ENCODE measurements at regions not wholly inside any gene's neighbourhood (a gene's known extent, or its start where the extent isn't known, plus 50 kb on each side); places are given as distances from the start of the nearest gene placed in this dataset.

DNA sequence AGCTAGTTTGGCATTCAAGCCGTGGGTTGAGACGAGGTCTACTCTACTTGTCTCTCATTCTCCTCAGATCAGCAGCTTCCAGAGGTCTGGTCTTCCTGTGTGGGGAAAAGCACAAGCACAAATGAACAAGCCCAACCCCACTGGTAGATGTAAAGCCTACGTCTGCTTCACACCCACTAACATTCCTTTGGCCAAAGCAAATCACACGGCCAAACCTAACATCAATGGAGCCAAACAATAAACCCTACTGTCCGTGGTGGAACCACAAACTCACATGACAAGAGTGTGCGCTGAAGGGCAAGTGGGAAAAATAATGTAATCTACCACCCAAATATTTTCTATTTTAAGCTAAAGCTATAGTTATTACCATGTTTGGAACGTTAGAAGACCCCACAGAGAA lies 179.3 kb upstream of the MGAT5 start:
- no peak for DNase-seq (ENCODE audit: extremely low read depth, low read depth)

DNA sequence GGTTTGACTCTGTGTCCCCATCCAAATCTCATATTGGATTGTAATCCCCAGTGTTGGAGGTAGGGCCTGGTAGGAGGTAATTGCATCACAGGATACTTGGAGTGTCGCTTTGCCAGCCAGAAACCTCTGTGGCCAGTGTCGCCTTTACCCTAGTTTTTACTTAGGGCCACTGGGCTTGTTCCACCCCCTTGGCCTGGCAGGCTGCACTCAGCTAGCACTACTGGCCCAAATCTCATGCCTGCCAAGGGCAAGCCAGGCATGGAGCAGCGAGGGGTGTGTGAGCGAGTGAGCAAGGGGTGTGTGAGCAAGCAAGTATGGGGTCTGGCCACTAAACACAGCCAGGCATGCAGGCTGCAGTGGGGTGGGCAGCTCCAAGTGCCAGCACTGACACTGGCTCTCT lies 178.7 kb upstream of the MGAT5 start:
- no peak for DNase-seq (ENCODE audit: extremely low read depth, low read depth)
- TF ChIP-seq, protein P1, sequence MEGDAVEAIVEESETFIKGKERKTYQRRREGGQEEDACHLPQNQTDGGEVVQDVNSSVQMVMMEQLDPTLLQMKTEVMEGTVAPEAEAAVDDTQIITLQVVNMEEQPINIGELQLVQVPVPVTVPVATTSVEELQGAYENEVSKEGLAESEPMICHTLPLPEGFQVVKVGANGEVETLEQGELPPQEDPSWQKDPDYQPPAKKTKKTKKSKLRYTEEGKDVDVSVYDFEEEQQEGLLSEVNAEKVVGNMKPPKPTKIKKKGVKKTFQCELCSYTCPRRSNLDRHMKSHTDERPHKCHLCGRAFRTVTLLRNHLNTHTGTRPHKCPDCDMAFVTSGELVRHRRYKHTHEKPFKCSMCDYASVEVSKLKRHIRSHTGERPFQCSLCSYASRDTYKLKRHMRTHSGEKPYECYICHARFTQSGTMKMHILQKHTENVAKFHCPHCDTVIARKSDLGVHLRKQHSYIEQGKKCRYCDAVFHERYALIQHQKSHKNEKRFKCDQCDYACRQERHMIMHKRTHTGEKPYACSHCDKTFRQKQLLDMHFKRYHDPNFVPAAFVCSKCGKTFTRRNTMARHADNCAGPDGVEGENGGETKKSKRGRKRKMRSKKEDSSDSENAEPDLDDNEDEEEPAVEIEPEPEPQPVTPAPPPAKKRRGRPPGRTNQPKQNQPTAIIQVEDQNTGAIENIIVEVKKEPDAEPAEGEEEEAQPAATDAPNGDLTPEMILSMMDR (IDR thresholded peaks at IDR 0.05; ENCODE audit: low read depth, low read length) = no peak

More for the DNA sequence above, 179.3 kb upstream of the MGAT5 start:
- TF ChIP-seq, protein P1 (IDR thresholded peaks at IDR 0.05; ENCODE audit: low read depth, low read length) = no peak

DNA sequence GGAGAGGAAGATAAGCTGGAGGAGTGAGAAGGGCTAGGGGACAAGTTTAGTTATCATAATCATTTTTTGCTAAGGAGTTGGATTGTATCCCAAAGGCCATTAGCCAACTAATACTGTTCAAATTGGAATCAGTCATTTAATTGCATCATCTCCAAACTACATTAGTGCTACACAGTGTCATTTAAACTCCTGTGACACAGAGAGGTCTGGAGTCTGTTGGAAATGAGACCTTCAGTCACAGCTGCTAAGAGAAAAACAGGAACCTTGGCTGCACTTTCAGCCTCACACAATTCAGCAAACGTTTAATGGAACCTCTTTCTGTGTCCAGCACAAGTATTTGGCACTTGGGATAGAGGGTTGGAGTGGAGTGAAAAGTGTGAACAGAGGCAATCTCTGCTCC lies 175.5 kb upstream of the MGAT5 start:
- TF ChIP-seq, protein P1 (IDR thresholded peaks at IDR 0.05; ENCODE audit: low read depth, low read length) = no peak

DNA sequence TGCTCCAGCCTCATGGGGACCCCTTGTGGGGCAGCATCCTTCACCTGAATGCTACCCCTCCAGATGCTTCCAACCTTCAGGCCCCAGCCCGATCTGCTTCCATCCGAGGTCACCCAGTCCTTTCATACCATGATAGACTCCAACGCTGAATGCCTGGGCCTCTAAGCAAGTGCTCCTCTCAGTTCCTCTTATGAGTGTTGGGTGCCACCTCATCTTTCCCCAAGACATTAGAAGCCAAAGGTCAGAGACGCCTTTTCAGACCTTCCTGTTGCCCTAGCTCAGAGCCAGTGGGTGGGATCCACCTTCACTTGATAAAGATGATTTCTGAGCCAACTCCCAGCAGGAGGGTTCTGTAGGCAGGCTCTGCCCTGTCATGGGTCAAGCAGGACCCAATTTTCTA lies 174.5 kb upstream of the MGAT5 start:
- no peak for DNase-seq (ENCODE audit: extremely low read depth, low read depth)
- TF ChIP-seq, protein P1 (IDR thresholded peaks at IDR 0.05; ENCODE audit: low read depth, low read length) = no peak

More for the DNA sequence above, 175.5 kb upstream of the MGAT5 start:
- no peak for DNase-seq (ENCODE audit: extremely low read depth, low read depth)

DNA sequence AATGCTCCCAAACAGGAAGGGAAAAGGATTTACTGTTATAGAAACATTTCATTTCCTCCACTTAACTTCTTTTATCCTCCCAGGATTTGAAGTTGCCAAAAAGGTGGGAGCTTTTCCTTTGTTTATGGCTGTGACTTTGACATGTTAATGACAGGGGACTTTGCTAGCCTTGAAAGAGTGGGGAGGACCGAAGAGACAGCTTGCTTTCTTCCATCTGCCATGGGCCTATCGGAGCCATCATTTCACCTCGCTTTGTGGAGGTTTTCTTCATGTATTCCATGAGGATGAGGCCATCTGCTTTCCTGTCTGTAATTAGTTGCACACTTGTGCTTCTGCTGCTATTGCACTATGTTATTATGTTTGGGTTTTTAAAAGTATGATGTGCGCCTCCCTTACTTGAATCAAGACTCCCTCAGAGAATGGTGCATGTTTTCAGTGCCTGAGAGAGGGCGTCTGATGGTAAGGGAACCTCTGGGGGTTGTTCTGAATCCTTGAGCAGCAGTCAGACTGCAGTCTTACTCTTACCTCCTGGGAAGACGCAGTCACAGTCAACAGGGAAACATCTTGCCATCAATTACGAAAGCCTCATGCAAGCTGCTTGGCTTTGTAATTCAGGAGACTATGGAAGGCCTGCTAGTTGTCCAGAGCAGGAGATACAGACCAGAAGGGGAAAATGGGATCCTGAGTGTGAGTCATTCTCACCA lies 173.3 kb upstream of the MGAT5 start:
- TF ChIP-seq, protein P1 (IDR thresholded peaks at IDR 0.05; ENCODE audit: low read depth, low read length) = no peak

DNA sequence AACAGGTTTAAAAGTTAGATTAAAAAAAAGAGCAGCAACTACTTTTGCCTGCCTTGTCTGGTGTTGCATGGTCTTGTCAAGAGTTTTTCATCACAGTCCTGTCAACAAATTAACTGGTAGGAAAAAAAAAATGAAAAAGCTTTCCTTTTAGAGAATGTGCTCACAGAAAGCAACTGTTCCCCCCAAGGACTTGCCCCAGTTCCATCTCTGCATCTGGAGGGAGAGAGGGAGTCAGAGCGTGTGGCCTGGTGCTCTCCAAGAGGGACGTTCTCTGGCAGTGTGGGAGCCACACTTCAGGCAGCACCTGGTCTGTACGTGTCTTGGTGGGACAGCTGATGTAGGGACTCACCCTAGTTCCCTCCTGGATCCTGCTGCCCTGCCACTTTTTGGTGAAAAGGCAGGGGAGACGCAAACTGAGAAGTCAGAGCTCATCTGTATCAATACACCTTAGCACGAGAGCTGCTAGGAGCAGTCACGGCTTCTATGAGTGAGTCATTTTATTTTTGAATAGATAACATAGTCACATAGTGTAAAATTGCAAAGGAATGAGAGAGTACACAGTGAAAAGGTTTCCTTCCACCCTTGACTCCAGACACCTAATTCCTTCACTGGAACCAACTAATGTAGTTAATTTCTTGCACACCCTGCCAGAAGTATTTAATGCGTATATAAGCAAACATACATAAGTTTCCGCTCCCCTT lies 172.5 kb upstream of the MGAT5 start:
- TF ChIP-seq, protein P1 (IDR thresholded peaks at IDR 0.05; ENCODE audit: low read depth, low read length) = no peak
- DNase-seq (ENCODE audit: extremely low read depth, low read depth) = no peak

More for the DNA sequence above, 173.3 kb upstream of the MGAT5 start:
- no peak for DNase-seq (ENCODE audit: extremely low read depth, low read depth)

DNA sequence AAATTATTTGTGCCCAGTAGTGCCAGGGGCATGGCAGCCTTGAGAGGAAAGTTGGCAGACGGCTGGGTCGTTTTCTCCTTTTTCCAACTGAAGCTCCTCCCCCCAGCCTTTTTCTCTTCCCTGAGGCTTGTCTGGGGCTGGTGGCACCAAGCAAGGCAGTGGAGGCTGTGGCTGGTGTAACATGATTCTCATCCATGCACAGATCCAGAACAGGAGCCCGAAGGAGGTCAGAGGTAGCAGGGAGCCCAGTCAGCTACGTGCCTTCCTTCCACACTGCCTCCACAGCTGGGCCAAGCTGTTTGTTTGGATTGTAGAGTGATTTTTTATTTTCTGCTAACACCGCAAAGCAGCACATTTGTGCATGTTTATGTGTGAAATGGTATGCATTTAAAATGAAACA lies 170.3 kb upstream of the MGAT5 start:
- no peak for DNase-seq (ENCODE audit: extremely low read depth, low read depth)
- TF ChIP-seq, protein P1 (IDR thresholded peaks at IDR 0.05; ENCODE audit: low read depth, low read length) = no peak
